ENCODE measurements at regions not wholly inside any gene's neighbourhood (a gene's known extent, or its start where the extent isn't known, plus 50 kb on each side); places are given as distances from the start of the nearest gene placed in this dataset.

GRCh38 chr7:41047211-41047610 lies 655.7 kb downstream of the INHBA start:
- DNase-seq (ENCODE audit: low spot score) = no peak

GRCh38 chr7:41046776-41047175 lies 656.1 kb downstream of the INHBA start:
- DNase-seq (ENCODE audit: low spot score) = no peak

DNA sequence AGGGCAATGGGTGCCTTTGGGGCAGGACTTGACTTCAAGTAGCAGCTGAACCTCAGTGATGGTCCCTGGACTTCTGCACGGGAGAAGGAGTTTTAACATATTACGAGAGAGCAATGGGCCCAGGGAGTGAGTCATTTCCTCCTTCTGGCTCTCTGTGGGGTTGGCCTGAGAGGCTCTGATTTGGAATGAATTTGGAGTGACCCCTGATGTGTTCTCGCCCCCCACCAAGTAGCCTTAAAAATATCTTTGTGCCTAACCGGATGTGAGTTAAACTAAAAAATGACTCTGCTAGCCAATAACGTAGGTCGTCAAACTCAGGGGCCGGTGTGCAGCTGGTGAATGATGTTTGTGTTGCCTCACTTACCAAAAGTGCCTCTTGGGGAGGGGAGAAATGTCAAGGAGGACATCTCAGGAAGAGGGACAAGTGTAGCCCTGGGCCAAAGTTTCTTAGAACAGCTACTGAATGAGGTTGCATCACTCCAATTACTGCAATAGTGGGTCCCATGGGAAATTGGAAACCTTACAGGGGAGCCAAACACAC lies 656.6 kb downstream of the INHBA start:
- DNase-seq (ENCODE audit: low spot score) = no peak

GRCh38 chr7:41045556-41046123 lies 657.2 kb downstream of the INHBA start:
- DNase-seq (ENCODE audit: low spot score) = peak; percentile 69

- DNase-seq (ENCODE audit: low spot score) = no peak
These were observed 662.9 kb downstream of the INHBA start for GRCh38 chr7:41039981-41040380.

GRCh38 chr7:41039386-41039953 lies 663.4 kb downstream of the INHBA start:
- no peak for DNase-seq (ENCODE audit: low spot score)

DNA sequence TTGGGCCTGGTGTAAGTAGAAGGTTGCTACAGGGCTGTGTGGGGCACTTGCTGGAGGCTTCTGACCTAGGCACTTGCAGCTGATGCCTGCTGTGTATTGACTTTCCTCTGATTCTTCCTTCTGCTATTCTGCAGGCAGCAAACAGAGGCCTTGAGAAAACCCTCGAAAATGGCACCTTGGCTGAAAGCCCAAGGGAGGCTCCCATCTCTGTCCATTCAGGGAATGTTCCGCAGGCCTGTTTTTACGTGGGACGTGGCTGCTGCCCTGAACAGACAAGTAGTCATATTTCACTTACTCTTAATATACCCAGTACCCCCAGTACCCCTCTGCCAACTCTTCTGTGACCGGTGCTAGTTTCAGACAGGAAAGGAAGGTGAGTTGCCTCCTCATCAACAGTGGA lies 664.7 kb downstream of the INHBA start:
- DNase-seq (ENCODE audit: low spot score) = no peak

GRCh38 chr7:41037691-41038090 lies 665.2 kb downstream of the INHBA start:
- DNase-seq (ENCODE audit: low spot score) = no peak

DNA sequence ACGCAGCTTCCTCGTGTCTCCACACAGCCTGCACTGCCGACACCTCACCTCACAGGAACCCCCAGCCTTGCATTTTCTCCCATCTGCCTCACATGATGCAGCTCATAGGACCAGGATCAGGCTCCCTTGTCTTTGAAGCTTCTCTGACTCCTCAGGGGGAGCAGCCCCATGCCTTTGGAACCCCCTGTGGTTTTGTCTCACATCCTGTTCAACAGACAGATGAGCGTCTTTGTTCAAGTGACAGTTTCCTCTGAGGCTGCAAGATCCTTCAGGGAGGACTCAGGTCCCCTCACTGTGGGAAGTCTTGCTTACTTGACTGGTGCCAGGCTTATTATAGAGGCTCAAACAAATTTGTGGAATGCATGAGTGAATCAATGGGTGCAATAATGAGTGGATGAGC lies 667.1 kb downstream of the INHBA start:
- no peak for DNase-seq (ENCODE audit: low spot score)

DNA sequence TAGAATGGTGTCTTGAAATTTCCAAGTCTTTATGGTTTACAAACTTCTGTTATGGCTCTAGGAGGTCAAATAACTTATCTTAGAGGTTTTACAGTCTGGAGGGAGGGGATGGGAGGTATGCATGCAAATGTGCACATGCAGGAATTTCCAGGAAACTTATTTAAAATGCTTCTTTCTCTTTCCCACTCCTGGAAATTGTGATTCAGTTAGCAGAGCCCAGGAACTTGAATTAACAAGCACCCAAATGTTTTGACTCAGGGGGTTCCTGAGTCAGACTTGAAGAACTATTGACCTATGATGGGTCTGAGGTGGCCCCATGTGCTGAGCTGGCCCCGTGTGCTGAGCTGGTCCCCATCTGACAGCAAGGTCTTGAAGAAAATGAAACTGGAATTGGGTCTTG lies 669.4 kb downstream of the INHBA start:
- DNase-seq (ENCODE audit: low spot score) = no peak

DNA sequence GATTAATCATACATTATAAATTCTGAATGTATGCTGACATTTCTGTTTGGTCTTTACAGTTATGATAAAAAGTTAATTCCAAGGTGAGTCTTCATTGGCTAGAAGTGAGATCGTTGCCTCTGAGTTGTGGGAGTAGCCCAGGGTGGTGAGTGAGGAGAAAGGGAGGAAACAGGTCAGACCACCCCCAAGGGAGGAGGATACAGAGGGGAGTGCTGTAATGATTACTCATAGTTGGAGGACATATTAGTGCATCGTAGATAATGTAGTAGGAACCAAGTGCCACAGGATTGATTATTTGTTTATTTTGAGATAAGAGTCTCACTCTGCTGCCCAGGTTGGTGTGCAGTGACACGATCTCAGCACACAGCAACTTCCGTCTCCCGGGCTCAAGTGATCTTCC lies 672.2 kb downstream of the INHBA start:
- no peak for DNase-seq (ENCODE audit: low spot score)

DNA sequence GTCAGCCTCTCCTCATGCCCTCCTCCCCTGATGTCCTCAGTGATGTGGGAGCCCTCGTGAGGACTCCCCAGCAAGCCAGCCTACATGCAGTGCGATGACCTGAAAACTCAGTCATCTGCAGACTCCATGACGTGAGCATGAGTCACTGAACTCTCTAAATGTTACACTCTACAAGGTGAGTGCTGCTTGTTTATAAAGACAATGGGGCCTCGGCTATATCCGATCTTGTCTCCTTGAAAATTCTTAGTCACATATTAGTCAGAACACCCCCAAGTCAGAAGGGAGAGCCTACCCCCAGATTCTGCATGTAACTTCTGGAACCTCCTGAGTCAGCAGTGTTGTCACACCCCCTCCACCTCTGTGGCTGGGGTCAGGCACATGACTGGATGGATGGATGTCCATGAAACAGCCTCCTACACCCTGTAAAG lies 673.8 kb downstream of the INHBA start:
- DNase-seq (ENCODE audit: low spot score) = no peak

- DNase-seq (ENCODE audit: low spot score) = no peak
These were observed 674.3 kb downstream of the INHBA start for GRCh38 chr7:41028580-41028979.

DNA sequence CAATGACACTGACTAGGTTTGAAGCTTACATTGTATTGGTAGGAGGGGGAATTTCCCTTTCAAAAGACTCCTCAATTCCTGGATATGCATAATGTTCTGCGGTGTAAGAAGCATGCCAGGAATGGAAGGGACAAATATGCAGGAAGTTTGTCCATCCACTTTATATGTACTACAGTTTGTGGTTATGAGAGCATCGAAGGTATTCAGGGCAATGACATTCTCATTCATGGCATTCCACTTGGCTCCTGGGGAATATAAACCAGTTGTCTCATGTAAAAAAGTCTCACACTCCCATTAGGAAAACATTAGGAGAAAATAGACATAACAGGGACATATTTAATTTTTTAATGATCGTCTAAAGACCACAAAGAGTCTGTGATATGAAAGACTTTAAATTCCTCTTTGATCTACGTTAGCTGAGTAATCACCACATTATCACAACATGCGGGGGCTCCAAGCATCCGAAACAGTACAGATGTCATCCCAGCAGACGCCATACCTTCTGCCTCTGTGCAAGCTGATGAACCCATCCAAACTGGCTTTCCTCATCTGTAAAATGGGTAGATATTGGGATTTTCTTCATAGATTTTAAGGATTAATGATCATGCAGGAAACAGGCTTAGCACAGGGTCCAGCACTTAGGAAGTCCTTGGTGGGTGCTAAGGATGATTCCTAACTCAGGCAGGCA lies 675.3 kb downstream of the INHBA start:
- DNase-seq (ENCODE audit: low spot score) = no peak

- DNase-seq (ENCODE audit: low spot score) = no peak
These were observed 678.8 kb downstream of the INHBA start for GRCh38 chr7:41024126-41024525.

DNA sequence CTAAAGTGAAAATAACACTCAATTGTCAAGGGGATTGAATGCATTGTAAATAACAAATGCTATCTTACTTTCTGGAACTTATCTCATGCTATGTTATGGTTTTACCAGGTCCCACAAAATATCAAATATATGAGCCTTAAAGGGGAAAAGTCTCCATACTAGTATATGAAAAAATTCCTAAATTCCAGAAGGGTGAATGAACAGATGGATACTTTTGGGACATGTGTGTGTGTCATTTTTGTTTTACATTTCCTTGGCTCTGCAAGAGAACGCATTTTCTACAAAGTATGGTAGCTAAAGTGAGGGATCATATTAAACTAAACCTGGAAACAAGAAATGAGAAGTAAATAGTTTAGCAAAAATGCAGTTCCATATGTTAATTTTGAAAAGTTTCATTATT lies 682.8 kb downstream of the INHBA start:
- DNase-seq (ENCODE audit: low spot score) = no peak

DNA sequence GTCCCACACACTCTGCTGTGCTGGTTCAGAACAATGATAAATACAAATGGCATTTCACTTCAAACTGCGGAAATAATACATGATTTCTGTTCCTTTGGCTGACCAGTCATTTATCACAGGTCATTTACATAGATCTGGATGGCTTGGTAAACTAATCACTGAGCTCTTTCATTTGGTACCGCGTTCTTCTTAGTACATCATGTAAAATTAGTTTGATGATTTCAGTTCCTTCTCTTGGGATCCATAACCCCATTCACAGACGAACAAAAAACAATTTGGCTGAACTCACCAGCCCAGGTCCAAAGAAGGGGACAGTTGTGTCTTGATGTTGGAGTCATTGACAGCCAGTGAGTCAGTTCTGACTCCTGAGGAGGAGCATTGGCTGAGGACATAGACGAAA lies 689.8 kb downstream of the INHBA start:
- no peak for DNase-seq (ENCODE audit: low spot score)

DNA sequence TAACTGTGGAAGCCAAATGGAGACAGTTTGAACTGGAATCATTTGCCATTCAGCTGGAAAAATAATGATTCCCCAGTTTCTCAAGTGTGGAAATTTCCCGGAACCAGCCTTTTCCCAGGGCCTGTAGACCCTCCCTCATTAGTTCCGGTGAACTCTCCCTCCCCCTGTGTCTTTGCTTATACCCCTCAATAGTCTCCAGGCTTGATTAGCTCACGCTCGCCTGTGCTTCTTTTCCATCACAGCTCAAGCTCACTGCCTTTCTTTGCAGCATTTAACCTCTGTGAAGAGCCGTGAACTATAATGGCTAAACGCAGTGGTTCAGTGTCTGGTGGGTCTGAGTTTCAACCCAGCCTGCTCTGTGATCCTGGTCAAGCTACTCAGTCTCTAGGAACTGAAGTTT lies 690.8 kb downstream of the INHBA start:
- DNase-seq (ENCODE audit: low spot score) = no peak

- DNase-seq (ENCODE audit: low spot score) = no peak
These were observed 691.9 kb downstream of the INHBA start for GRCh38 chr7:41010967-41011366.

GRCh38 chr7:41010418-41010817 lies 692.5 kb downstream of the INHBA start:
- no peak for DNase-seq (ENCODE audit: low spot score)

- DNase-seq (ENCODE audit: low spot score) = no peak
These were observed 695.1 kb downstream of the INHBA start for GRCh38 chr7:41007811-41008210.

- peak; percentile 67 for DNase-seq (ENCODE audit: low spot score)
These were observed 695.5 kb downstream of the INHBA start for GRCh38 chr7:41007351-41007751.

GRCh38 chr7:41006306-41006995 lies 696.4 kb downstream of the INHBA start:
- DNase-seq (ENCODE audit: low spot score) = no peak

Data from mucosa of gallbladder (tissue), 1 donor.